HCT116 (cell line): ENCODE measurements at regions not wholly inside any gene's neighbourhood (a gene's known extent, or its start where the extent isn't known, plus 50 kb on each side); places are given as distances from the start of the nearest gene placed in this dataset.

Experiments used
- ATAC-seq: fragments of 200-7000 bp; cut with Tn5 transposase; 2 replicates; pipeline ENCODE4 v1.9.1; 2020; ENCODE audit warnings: mild to moderate bottlenecking, moderate library complexity
- BruUV-seq: library from RNA; stranded (reverse); fragments of 400-500 nt; replicated peaks from 2 replicates; lab custom pipeline; 2021; lab: Mats Ljungman, UMichigan
- CTCF ChIA-PET: fragments of 300-600 bp; sonication (Branson Sonifier 250); formaldehyde crosslinking; loops from one replicate; lab custom pipeline; 2021; ENCODE audit warnings: antibody characterized with exemption; lab: Charles Lee
- POLR2A ChIA-PET: fragments of 300-600, 350-600 bp; sonication (Branson Sonifier 250); formaldehyde crosslinking; loops from one replicate; lab custom pipeline; 2021; ENCODE audit warnings: antibody characterized with exemption; lab: Charles Lee
- RAD21 ChIA-PET, 2 experiments: fragments of 300-600 bp; sonication (Branson Sonifier 250); formaldehyde crosslinking; loops; one replicate each; lab custom pipeline; 2023; ENCODE audit warnings: low total read pairs in 2 of 2; ENCODE audit not compliant: uncharacterized antibody in 2 of 2, unreplicated experiment in 2 of 2, low non-redundant PET in 1 of 2; lab: Charles Lee
- DNase-seq: peaks from one replicate; pipeline ENCODE4 v3.0.0-alpha.2; 2010; ENCODE audit warnings: low read depth, low spot score
- H2AFZ ChIP-seq: fragments of 200-600 bp; shearing (Covaris generic), sonication (generic); 2 replicates; pipeline ENCODE4 v1.6.1; 2017; ENCODE audit warnings: low read depth, mixed run types, mixed read lengths, antibody characterized with exemption, low read length; ENCODE audit not compliant: poor library complexity, severe bottlenecking
- H3K27ac ChIP-seq: 2 replicates; pipeline ENCODE4 v1.5.1; 2012; ENCODE audit warnings: low read depth, low read length
- H3K27me3 ChIP-seq: fragments of 200-600 bp; sonication (generic); 2 replicates; pipeline ENCODE4 v1.6.1; 2016; ENCODE audit warnings: mixed run types, low read length, mixed read lengths; ENCODE audit not compliant: insufficient read depth
- H3K36me3 ChIP-seq, 2 experiments: fragments of 200-500 bp in 1 of 2; fragments of 200-600 bp in 1 of 2; sonication (Bioruptor generic) in 1 of 2; sonication (generic) in 1 of 2; 2 replicates each; pipeline versions ENCODE4 v1.5.1 to v1.6.1; 2014 to 2016; ENCODE audit warnings: low read length in 2 of 2, inconsistent platforms in 1 of 2, mixed read lengths in 1 of 2, mixed run types in 1 of 2; ENCODE audit not compliant: insufficient read depth in 2 of 2, control insufficient read depth in 1 of 2
- H3K4me1 ChIP-seq, 2 experiments: fragments of 200-600 bp in 1 of 2; sonication (generic) in 1 of 2; 2 replicates each; pipeline versions ENCODE4 v1.5.1 to v1.6.1; 2012 to 2017; ENCODE audit warnings: low read length in 2 of 2, inconsistent platforms in 1 of 2, mild to moderate bottlenecking in 1 of 2, mixed read lengths in 1 of 2, mixed run types in 1 of 2, moderate library complexity in 1 of 2; ENCODE audit not compliant: insufficient read depth in 2 of 2, control insufficient read depth in 1 of 2
- H3K4me2 ChIP-seq: fragments of 200-600 bp; sonication (generic); 2 replicates; pipeline ENCODE4 v1.6.1; 2017; ENCODE audit warnings: mixed run types, low read length, mixed read lengths
- H3K4me3 ChIP-seq, 2 experiments: fragments of 200-600 bp in 1 of 2; sonication (generic) in 1 of 2; replicated peaks in 1 of 2; 2 replicates each; pipeline ENCODE4 v1.5.1; 2011 to 2016; ENCODE audit warnings: low read length in 2 of 2, control low read depth in 1 of 2, low read depth in 1 of 2, mild to moderate bottlenecking in 1 of 2, mixed read lengths in 1 of 2, mixed run types in 1 of 2
- H3K79me2 ChIP-seq: fragments of 200-600 bp; sonication (generic); 2 replicates; pipeline ENCODE4 v1.6.1; 2017; ENCODE audit warnings: mild to moderate bottlenecking, mixed run types, low read length, moderate library complexity, mixed read lengths; ENCODE audit not compliant: insufficient read depth
- H3K9ac ChIP-seq: fragments of 200-600 bp; sonication (generic); 2 replicates; pipeline ENCODE4 v1.6.1; 2016; ENCODE audit warnings: low read length, mixed read lengths
- H3K9me2 ChIP-seq: fragments of 200-600 bp; sonication (generic), shearing (Covaris generic); 2 replicates; pipeline ENCODE4 v1.6.1; 2017; ENCODE audit warnings: mixed run types, mild to moderate bottlenecking, moderate library complexity; ENCODE audit not compliant: insufficient read depth
- H3K9me3 ChIP-seq, 2 experiments: fragments of 200-500 bp in 1 of 2; fragments of 200-600 bp in 1 of 2; sonication (Bioruptor generic) in 1 of 2; sonication (generic) in 1 of 2; 2 replicates each; pipeline ENCODE4 v1.6.1; 2014 to 2017; ENCODE audit warnings: low read length in 2 of 2, mixed read lengths in 2 of 2, inconsistent platforms in 1 of 2, low read depth in 1 of 2, mild to moderate bottlenecking in 1 of 2, mixed run types in 1 of 2, moderate library complexity in 1 of 2; ENCODE audit not compliant: control insufficient read depth in 1 of 2, insufficient read depth in 1 of 2
- H4K20me1 ChIP-seq: fragments of 200-600 bp; sonication (generic), shearing (Covaris generic); 2 replicates; pipeline ENCODE4 v1.6.1; 2017; ENCODE audit warnings: mixed run types, mild to moderate bottlenecking, moderate library complexity; ENCODE audit not compliant: insufficient read depth
- CBX3 ChIP-seq: IDR thresholded peaks from 2 replicates; pipeline ENCODE4 v1.6.1; 2012; ENCODE audit warnings: low read depth
- CEBPB ChIP-seq: IDR thresholded peaks from 2 replicates; pipeline ENCODE4 v1.6.1; 2012; ENCODE audit warnings: low read depth
- EGR1 ChIP-seq: IDR thresholded peaks from 2 replicates; pipeline ENCODE4 v1.6.1; 2012; ENCODE audit warnings: low read depth
- ELF1 ChIP-seq: IDR thresholded peaks from 2 replicates; pipeline ENCODE4 v1.6.1; 2012; ENCODE audit warnings: low read depth, borderline replicate concordance
- EZH2phosphoT487 ChIP-seq: fragments of 200-600 bp; IDR thresholded peaks from 2 replicates; pipeline ENCODE4 v1.6.1; 2018; ENCODE audit warnings: antibody characterized with exemption, borderline replicate concordance
- FOSL1 ChIP-seq: IDR thresholded peaks from 2 replicates; pipeline ENCODE4 v1.6.1; 2012; ENCODE audit warnings: low read depth
- JUND ChIP-seq: IDR thresholded peaks from 2 replicates; pipeline ENCODE4 v1.6.1; 2012
- POLR2A ChIP-seq: IDR thresholded peaks from 2 replicates; pipeline ENCODE4 v1.7.0; 2011; ENCODE audit warnings: borderline replicate concordance; ENCODE audit not compliant: insufficient read depth, insufficient read length; ENCODE audit errors: extremely low read depth
- SIN3A ChIP-seq: IDR thresholded peaks from 2 replicates; pipeline ENCODE4 v1.6.1; 2012; ENCODE audit warnings: low read depth
- SP1 ChIP-seq: IDR thresholded peaks from 2 replicates; pipeline ENCODE4 v1.6.1; 2012; ENCODE audit warnings: low read depth
- TCF7L2 ChIP-seq: IDR thresholded peaks from 2 replicates; pipeline ENCODE4 v1.7.0; 2011; ENCODE audit warnings: borderline replicate concordance, inconsistent platforms; ENCODE audit not compliant: insufficient read depth, insufficient read length; ENCODE audit errors: extremely low read depth
- YY1 ChIP-seq: IDR thresholded peaks from 2 replicates; pipeline ENCODE4 v1.6.1; 2011; ENCODE audit warnings: low read length, low read depth, moderate library complexity, mild to moderate bottlenecking; ENCODE audit not compliant: insufficient replicate concordance; ENCODE audit errors: extremely low read depth
- ZNF274 ChIP-seq: fragments of 200-500 bp; sonication (Bioruptor generic); IDR thresholded peaks from 2 replicates; pipeline ENCODE4 v1.6.1; 2014; ENCODE audit warnings: mild to moderate bottlenecking, low read depth, low read length, inconsistent platforms
- intact Hi-C: fragments of 100-400 bp; cut with micrococcal nuclease; formaldehyde crosslinking; loops from 2 replicates; pipeline ENCODE4 v1.10.0; 2022
- TF ChIP-seq, protein P1 (sequence below): IDR thresholded peaks from 2 replicates; pipeline ENCODE4 v1.6.1; 2012; ENCODE audit warnings: low read depth
- TF ChIP-seq, protein P2 (sequence below): IDR thresholded peaks from 2 replicates; pipeline ENCODE4 v1.6.1; 2012
- TF ChIP-seq, protein P3 (sequence below), 3 experiments: fragments of 200-600 bp in 1 of 3; sonication (generic) in 1 of 3; IDR thresholded peaks in 2 of 3; conservative IDR thresholded peaks in 1 of 3; 2 replicates each; pipeline ENCODE4 v1.5.1; 2012 to 2017; ENCODE audit warnings: low read depth in 2 of 3, low read length in 2 of 3, antibody characterized with exemption in 1 of 3, borderline replicate concordance in 1 of 3, control low read depth in 1 of 3, mild to moderate bottlenecking in 1 of 3, mixed read lengths in 1 of 3, mixed run types in 1 of 3, moderate library complexity in 1 of 3; ENCODE audit not compliant: insufficient read depth in 1 of 3

DNA sequence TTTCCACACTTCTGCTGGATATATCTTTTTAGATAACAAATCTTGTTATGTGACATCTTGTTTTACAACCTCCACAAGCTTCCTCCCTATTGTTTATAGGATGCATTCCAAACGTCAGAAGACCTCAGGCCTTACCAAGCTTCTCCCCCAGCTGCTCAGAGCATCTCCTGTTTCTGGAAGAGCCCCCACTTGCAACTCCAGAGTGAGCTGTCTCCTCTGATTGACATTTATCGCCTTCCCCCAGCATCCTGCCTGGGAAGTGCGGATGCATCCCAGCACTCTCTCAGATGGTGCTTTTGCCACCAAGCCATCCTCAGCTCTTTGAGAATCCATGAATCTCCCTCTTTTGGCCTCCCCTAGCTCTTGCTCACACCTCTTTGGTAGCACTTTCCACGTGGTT, 123.5 kb downstream of the LRRC70 start:
- H3K27me3 ChIP-seq = no peaks in the 10 kb centered on the region
- H3K27ac ChIP-seq = no peak overlapping the region
- ChIA-PET POLR2A (no interaction called here), RAD21 (no interaction called here), CTCF (no interaction called here)
- H3K79me2 ChIP-seq = no peaks in the 10 kb centered on the region
- H3K36me3 ChIP-seq = no peaks in the 10 kb centered on the region
- no peak overlapping the region for H3K4me3 ChIP-seq
- no TSS peak for BruUV-seq
- intact Hi-C loops = no loop called here
- H4K20me1 ChIP-seq = no peaks in the 10 kb centered on the region
- TF ChIP-seq EZH2phosphoT487 = no peak
- TF ChIP-seq SP1 = no peak
- TF ChIP-seq POLR2A = no peak
- TF ChIP-seq, protein P1, sequence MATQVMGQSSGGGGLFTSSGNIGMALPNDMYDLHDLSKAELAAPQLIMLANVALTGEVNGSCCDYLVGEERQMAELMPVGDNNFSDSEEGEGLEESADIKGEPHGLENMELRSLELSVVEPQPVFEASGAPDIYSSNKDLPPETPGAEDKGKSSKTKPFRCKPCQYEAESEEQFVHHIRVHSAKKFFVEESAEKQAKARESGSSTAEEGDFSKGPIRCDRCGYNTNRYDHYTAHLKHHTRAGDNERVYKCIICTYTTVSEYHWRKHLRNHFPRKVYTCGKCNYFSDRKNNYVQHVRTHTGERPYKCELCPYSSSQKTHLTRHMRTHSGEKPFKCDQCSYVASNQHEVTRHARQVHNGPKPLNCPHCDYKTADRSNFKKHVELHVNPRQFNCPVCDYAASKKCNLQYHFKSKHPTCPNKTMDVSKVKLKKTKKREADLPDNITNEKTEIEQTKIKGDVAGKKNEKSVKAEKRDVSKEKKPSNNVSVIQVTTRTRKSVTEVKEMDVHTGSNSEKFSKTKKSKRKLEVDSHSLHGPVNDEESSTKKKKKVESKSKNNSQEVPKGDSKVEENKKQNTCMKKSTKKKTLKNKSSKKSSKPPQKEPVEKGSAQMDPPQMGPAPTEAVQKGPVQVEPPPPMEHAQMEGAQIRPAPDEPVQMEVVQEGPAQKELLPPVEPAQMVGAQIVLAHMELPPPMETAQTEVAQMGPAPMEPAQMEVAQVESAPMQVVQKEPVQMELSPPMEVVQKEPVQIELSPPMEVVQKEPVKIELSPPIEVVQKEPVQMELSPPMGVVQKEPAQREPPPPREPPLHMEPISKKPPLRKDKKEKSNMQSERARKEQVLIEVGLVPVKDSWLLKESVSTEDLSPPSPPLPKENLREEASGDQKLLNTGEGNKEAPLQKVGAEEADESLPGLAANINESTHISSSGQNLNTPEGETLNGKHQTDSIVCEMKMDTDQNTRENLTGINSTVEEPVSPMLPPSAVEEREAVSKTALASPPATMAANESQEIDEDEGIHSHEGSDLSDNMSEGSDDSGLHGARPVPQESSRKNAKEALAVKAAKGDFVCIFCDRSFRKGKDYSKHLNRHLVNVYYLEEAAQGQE = no peak
- no peak for TF ChIP-seq SIN3A
- TF ChIP-seq, protein P2, sequence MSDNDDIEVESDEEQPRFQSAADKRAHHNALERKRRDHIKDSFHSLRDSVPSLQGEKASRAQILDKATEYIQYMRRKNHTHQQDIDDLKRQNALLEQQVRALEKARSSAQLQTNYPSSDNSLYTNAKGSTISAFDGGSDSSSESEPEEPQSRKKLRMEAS = no peak
- TF ChIP-seq FOSL1 = no peak
- TF ChIP-seq JUND = no peak
- H3K4me1 ChIP-seq = no peaks in the 10 kb centered on the region
- ATAC-seq (no peak), DNase-seq (no peak)
- no peak overlapping the region for H3K9ac ChIP-seq
- H3K4me2 ChIP-seq = no peak overlapping the region
- H3K9me2 ChIP-seq = no peaks in the 10 kb centered on the region
- H2AFZ ChIP-seq = no peak overlapping the region
- no peaks in the 10 kb centered on the region for H3K9me3 ChIP-seq

DNA sequence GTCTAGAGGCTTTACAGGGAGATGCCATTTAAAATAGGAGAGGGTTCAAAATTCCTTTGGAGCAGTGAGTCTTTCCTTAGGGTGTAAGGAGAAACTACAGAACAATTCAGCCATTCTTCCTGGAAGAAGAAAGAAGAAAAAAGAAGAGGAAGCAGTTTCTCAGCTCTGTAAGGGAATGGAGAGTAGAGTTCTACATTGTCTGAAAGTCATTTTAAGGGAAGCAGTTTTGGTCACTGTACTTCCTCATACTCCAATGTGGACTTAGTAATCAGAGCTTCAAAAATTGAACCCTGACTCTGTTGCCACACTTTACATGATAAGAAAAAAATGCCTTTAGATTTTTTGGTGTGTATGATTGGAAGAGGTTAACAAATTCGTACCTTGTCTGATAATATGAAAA, 122.4 kb downstream of the LRRC70 start:
- POLR2A ChIA-PET = no interaction called here
- no TSS peak for BruUV-seq
- H3K9ac ChIP-seq = no peak overlapping the region
- no peaks in the 10 kb centered on the region for H3K9me3 ChIP-seq
- H3K79me2 ChIP-seq = no peaks in the 10 kb centered on the region
- no peak overlapping the region for H3K4me3 ChIP-seq
- H3K27me3 ChIP-seq = no peaks in the 10 kb centered on the region
- no peak overlapping the region for H3K27ac ChIP-seq
- no peak for ATAC-seq
- no peak overlapping the region for H2AFZ ChIP-seq
- DNase-seq = no peak
- CTCF ChIA-PET = no interaction called here
- no peaks in the 10 kb centered on the region for H3K36me3 ChIP-seq
- no peaks in the 10 kb centered on the region for H3K4me1 ChIP-seq
- no peaks in the 10 kb centered on the region for H4K20me1 ChIP-seq
- intact Hi-C loops = no loop called here
- no peak overlapping the region for H3K4me2 ChIP-seq
- H3K9me2 ChIP-seq = no peaks in the 10 kb centered on the region
- RAD21 ChIA-PET = no interaction called here
- TF ChIP-seq ZNF274 (no peak), YY1 (no peak), EGR1 (no peak), SP1 (no peak), TCF7L2 (no peak), EZH2phosphoT487 (no peak), CBX3 (no peak), CEBPB (no peak), POLR2A (no peak), ELF1 (no peak), FOSL1 (no peak)
- TF ChIP-seq, protein P2 = no peak
- TF ChIP-seq, protein P3, sequence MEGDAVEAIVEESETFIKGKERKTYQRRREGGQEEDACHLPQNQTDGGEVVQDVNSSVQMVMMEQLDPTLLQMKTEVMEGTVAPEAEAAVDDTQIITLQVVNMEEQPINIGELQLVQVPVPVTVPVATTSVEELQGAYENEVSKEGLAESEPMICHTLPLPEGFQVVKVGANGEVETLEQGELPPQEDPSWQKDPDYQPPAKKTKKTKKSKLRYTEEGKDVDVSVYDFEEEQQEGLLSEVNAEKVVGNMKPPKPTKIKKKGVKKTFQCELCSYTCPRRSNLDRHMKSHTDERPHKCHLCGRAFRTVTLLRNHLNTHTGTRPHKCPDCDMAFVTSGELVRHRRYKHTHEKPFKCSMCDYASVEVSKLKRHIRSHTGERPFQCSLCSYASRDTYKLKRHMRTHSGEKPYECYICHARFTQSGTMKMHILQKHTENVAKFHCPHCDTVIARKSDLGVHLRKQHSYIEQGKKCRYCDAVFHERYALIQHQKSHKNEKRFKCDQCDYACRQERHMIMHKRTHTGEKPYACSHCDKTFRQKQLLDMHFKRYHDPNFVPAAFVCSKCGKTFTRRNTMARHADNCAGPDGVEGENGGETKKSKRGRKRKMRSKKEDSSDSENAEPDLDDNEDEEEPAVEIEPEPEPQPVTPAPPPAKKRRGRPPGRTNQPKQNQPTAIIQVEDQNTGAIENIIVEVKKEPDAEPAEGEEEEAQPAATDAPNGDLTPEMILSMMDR (IDR thresholded peaks at IDR 0.05 in 2 of 3, conservative IDR thresholded peaks at IDR 0.05 in 1 of 3; ENCODE audit: borderline replicate concordance in 1 of 3, insufficient read depth in 1 of 3, low read depth in 2 of 3, low read length in 2 of 3) = no peak
